ENCODE measurements at regions not wholly inside any gene's neighbourhood (a gene's known extent, or its start where the extent isn't known, plus 50 kb on each side); places are given as distances from the start of the nearest gene placed in this dataset.

GRCh38 chr5:112472614-112473013 is 53.5 kb upstream of the EPB41L4A start:
- intact Hi-C loops (cut with DNase I) = no loop called here
- no peak overlapping the region for H3K27ac ChIP-seq
- WGBS, 3 donors = 63 to 72% (median 71%) methylated on average over 6 of the region's 6 CpGs
- no peak overlapping the region for H3K4me3 ChIP-seq
- H3K9me3 ChIP-seq = no peaks in the 10 kb centered on the region
- H3K27me3 ChIP-seq (ENCODE audit: insufficient read depth in 3 of 3, low read length in 2 of 3) = no peaks in the 10 kb centered on the region
- H3K36me3 ChIP-seq (ENCODE audit: insufficient read depth in 1 of 2, low read depth in 1 of 2) = no peaks in the 10 kb centered on the region
- DNase-seq = no peak
- TF ChIP-seq CTCF (IDR thresholded peaks at IDR 0.05) = no peak
- no peaks in the 10 kb centered on the region for H3K4me1 ChIP-seq
- no peak for ATAC-seq

GRCh38 chr5:112473989-112474388 is 54.9 kb upstream of the EPB41L4A start:
- Histone ChIP-seq H3K27me3 (ENCODE audit: insufficient read depth in 3 of 3, low read length in 2 of 3) (no peaks in the 10 kb centered on the region), H3K36me3 (ENCODE audit: insufficient read depth in 1 of 2, low read depth in 1 of 2) (no peaks in the 10 kb centered on the region), H3K27ac (no peak overlapping the region), H3K9me3 (no peaks in the 10 kb centered on the region), H3K4me3 (no peak overlapping the region), H3K4me1 (no peaks in the 10 kb centered on the region)
- intact Hi-C loops (cut with DNase I) = no loop called here
- ATAC-seq (no peak), DNase-seq (no peak)
- WGBS, 3 donors = 65 to 76% (median 68%) methylated on average over 5 of the region's 5 CpGs
- no peak for TF ChIP-seq CTCF (IDR thresholded peaks at IDR 0.05)

DNA sequence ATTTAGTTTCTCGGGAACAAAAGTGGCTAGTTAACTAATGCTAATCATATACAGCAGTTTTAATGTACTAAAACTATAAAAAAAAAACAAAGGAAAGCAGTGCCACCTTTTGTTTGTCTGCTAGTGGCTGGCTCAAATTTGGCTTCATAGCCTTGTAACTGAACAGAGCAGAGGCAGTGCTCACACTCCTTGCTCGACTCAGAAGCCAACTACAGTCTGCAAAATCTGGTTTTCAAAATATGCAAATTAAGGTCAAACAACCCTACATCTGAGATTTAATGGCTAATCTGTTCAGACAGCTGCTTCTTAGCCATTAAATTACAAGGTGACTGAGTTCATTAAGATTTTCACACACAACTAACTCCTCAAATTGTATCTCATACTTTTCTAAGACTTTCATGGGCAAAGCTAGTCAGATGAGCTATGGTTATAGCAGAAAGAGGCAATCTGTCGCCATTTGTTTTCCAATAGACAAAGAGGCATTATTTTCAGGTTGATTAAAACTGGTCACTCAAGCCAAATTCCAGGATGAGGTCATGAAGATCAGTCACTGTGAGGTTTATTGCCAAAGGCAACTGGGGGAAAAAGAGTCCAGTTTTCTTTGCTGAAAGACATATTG is 56.8 kb upstream of the EPB41L4A start:
- H3K4me3 ChIP-seq = no peak overlapping the region
- no peaks in the 10 kb centered on the region for H3K9me3 ChIP-seq
- ATAC-seq = no peak
- intact Hi-C loops (cut with DNase I) = no loop called here
- no peaks in the 10 kb centered on the region for H3K4me1 ChIP-seq
- no peak overlapping the region for H3K27ac ChIP-seq
- no peaks in the 10 kb centered on the region for H3K36me3 ChIP-seq (ENCODE audit: insufficient read depth in 1 of 2, low read depth in 1 of 2)
- 23 to 36% (median 28%) methylated on average over 3 of the region's 3 CpGs for WGBS, 3 donors
- no peak for TF ChIP-seq CTCF (IDR thresholded peaks at IDR 0.05)
- no peak for DNase-seq
- no peaks in the 10 kb centered on the region for H3K27me3 ChIP-seq (ENCODE audit: insufficient read depth in 3 of 3, low read length in 2 of 3)

DNA sequence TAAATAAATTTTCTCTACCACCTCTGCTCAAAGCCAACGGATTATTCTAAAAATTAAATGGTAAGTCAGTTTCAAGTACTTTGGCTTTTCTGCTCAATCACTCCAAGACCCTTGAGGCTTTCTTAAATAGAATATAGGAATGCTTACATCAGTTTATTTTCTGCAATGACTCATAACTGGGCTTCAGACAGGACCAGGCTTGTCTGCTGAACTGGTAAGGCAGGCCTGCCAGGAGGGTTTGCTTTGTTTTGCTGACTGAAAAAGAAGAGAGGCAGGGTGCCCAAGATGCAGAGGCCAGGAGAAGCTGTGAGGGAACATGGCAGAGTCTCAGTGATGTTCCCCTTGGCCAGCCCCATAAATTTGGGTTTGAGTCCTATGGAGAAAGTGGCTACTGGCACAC is 60.3 kb upstream of the EPB41L4A start:
- intact Hi-C loops (cut with DNase I) = no loop called here
- Histone ChIP-seq H3K27ac (no peak overlapping the region), H3K4me1 (no peaks in the 10 kb centered on the region), H3K4me3 (no peak overlapping the region), H3K9me3 (no peaks in the 10 kb centered on the region), H3K36me3 (ENCODE audit: insufficient read depth in 1 of 2, low read depth in 1 of 2) (no peaks in the 10 kb centered on the region), H3K27me3 (ENCODE audit: insufficient read depth in 3 of 3, low read length in 2 of 3) (no peaks in the 10 kb centered on the region)
- ATAC-seq (no peak), DNase-seq (no peak)
- WGBS, 3 donors = 54 to 70% (median 59%) methylated on average over 1 of the region's 1 CpG
- TF ChIP-seq CTCF (IDR thresholded peaks at IDR 0.05) = no peak

DNA sequence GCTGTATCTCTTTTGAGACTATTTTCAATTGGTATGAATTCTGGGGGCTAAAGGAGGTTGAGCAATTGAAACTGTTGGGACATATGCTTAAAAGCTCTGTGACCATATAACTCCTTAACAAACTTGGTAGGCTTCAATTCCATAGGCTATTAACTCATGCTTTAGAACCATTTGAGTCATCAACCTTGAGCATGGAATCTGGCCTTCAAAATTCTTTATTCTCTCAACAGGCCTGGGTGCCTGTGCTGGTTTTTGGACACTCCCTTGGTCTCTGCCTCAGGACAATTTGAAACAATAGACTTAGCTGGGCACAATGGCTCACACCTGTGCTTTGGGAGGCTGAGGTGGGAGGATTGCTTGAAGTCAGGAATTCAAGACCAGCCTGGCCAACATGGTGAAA is 61.4 kb upstream of the EPB41L4A start:
- Histone ChIP-seq H3K27me3 (ENCODE audit: insufficient read depth in 3 of 3, low read length in 2 of 3) (no peaks in the 10 kb centered on the region), H3K27ac (no peak overlapping the region), H3K9me3 (no peaks in the 10 kb centered on the region), H3K4me3 (no peak overlapping the region), H3K36me3 (ENCODE audit: insufficient read depth in 1 of 2, low read depth in 1 of 2) (no peaks in the 10 kb centered on the region), H3K4me1 (no peaks in the 10 kb centered on the region)
- ATAC-seq = no peak
- intact Hi-C loops (cut with DNase I) = no loop called here
- no peak for TF ChIP-seq CTCF (IDR thresholded peaks at IDR 0.05)
- no peak for DNase-seq
